ENCODE measurements at regions not wholly inside any gene's neighbourhood (a gene's known extent, or its start where the extent isn't known, plus 50 kb on each side); places are given as distances from the start of the nearest gene placed in this dataset.

DNA sequence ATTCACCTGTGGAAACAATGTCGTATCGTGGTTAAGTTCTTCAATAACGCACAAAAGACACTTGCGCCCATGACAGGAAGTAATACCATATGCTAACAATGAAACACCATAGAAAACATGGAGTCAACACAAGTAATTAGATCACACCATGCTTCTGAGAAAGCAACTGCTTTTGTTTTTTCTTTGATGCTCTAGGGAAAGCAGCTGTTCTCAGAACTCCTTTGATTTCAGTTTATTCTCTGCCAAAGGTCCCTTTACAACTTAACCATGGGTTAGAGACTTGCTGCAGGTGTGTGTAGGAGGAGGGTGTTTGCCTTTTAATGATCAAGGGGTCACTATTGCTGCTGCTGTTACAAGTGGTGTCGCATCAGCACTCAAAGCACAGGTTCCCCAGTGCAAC is 324.0 kb upstream of the SLCO3A1 start:
- TF ChIP-seq, protein P1, sequence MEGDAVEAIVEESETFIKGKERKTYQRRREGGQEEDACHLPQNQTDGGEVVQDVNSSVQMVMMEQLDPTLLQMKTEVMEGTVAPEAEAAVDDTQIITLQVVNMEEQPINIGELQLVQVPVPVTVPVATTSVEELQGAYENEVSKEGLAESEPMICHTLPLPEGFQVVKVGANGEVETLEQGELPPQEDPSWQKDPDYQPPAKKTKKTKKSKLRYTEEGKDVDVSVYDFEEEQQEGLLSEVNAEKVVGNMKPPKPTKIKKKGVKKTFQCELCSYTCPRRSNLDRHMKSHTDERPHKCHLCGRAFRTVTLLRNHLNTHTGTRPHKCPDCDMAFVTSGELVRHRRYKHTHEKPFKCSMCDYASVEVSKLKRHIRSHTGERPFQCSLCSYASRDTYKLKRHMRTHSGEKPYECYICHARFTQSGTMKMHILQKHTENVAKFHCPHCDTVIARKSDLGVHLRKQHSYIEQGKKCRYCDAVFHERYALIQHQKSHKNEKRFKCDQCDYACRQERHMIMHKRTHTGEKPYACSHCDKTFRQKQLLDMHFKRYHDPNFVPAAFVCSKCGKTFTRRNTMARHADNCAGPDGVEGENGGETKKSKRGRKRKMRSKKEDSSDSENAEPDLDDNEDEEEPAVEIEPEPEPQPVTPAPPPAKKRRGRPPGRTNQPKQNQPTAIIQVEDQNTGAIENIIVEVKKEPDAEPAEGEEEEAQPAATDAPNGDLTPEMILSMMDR (IDR thresholded peaks at IDR 0.05): no peak
- TF ChIP-seq POLR2AphosphoS5 (IDR thresholded peaks at IDR 0.05): no peak
- TF ChIP-seq POLR2A (IDR thresholded peaks at IDR 0.05): no peak

Measured in gastroesophageal sphincter (tissue), 3 donors.